OCI-LY7 (cell line): ENCODE measurements at regions not wholly inside any gene's neighbourhood (a gene's known extent, or its start where the extent isn't known, plus 50 kb on each side); places are given as distances from the start of the nearest gene placed in this dataset.

Source experiments
- BruUV-seq: library from RNA; stranded (reverse); fragments of 400-500 nt; replicated peaks from 2 replicates; lab custom pipeline; 2021; lab: Mats Ljungman, UMichigan
- CTCF ChIA-PET: fragments of 300-600 bp; sonication (Branson Sonifier 250); formaldehyde crosslinking; loops from one replicate; lab custom pipeline; 2022; ENCODE audit warnings: antibody characterized with exemption; ENCODE audit not compliant: unreplicated experiment; lab: Charles Lee
- POLR2A ChIA-PET: fragments of 300-600 bp; sonication (Branson Sonifier 250); formaldehyde crosslinking; loops from one replicate; lab custom pipeline; 2022; ENCODE audit warnings: antibody characterized with exemption; lab: Charles Lee
- DNase-seq: peaks from one replicate; pipeline ENCODE4 v3.0.0-alpha.2; 2015; ENCODE audit warnings: low spot score
- H2AFZ ChIP-seq: fragments of 200-600 bp; sonication (generic), shearing (Covaris generic); 2 replicates; pipeline ENCODE4 v1.6.1; 2014; ENCODE audit warnings: mild to moderate bottlenecking, antibody characterized with exemption, low read length, moderate library complexity
- H3K27ac ChIP-seq: fragments of 200-600 bp; sonication (generic); 2 replicates; pipeline ENCODE4 v1.5.1; 2014; ENCODE audit warnings: mixed run types, low read depth, mild to moderate bottlenecking, moderate library complexity, low read length, inconsistent platforms; ENCODE audit not compliant: poor library complexity, severe bottlenecking
- H3K36me3 ChIP-seq: fragments of 200-600 bp; sonication (generic); 2 replicates; pipeline ENCODE4 v1.6.1; 2014; ENCODE audit warnings: mild to moderate bottlenecking, antibody characterized with exemption, low read length, moderate library complexity, mixed read lengths; ENCODE audit not compliant: insufficient read depth
- H3K4me1 ChIP-seq: fragments of 200-600 bp; sonication (generic); 2 replicates; pipeline ENCODE4 v1.5.1; 2014; ENCODE audit warnings: mild to moderate bottlenecking, low read length; ENCODE audit not compliant: insufficient read depth, poor library complexity, severe bottlenecking
- H3K4me2 ChIP-seq: fragments of 200-600 bp; sonication (generic); 2 replicates; pipeline ENCODE4 v1.6.1; 2014; ENCODE audit warnings: mild to moderate bottlenecking, low read length
- H3K4me3 ChIP-seq: fragments of 200-600 bp; sonication (generic); 2 replicates; pipeline ENCODE4 v1.5.1; 2014; ENCODE audit warnings: mild to moderate bottlenecking, low read depth, low read length; ENCODE audit not compliant: poor library complexity, severe bottlenecking
- H3K79me2 ChIP-seq: fragments of 200-600 bp; sonication (generic); 2 replicates; pipeline ENCODE4 v1.6.1; 2016; ENCODE audit warnings: low read depth, mild to moderate bottlenecking, low read length, moderate library complexity, mixed read lengths; ENCODE audit not compliant: insufficient read depth
- H3K9me2 ChIP-seq: fragments of 200-600 bp; sonication (generic); 2 replicates; pipeline ENCODE4 v1.6.1; 2016; ENCODE audit warnings: mild to moderate bottlenecking, low read length, mixed read lengths; ENCODE audit not compliant: insufficient read depth
- H3K9me3 ChIP-seq: fragments of 200-600 bp; sonication (generic); 2 replicates; pipeline ENCODE4 v1.6.1; 2014; ENCODE audit warnings: mild to moderate bottlenecking, mixed run types, low read length, mixed read lengths
- H4K20me1 ChIP-seq: fragments of 200-600 bp; sonication (generic); 2 replicates; pipeline ENCODE4 v1.6.1; 2014; ENCODE audit warnings: mild to moderate bottlenecking, antibody characterized with exemption, low read length, moderate library complexity, mixed read lengths; ENCODE audit not compliant: insufficient read depth
- CTCF ChIP-seq: fragments of 200-600 bp; sonication (generic); conservative IDR thresholded peaks from 2 replicates; pipeline ENCODE4 v1.5.1; 2014; ENCODE audit warnings: mild to moderate bottlenecking, antibody characterized with exemption, low read length, moderate library complexity, mixed read lengths
- EZH2phosphoT487 ChIP-seq: fragments of 200-600 bp; sonication (generic); IDR thresholded peaks from 2 replicates; pipeline ENCODE4 v1.6.1; 2018; ENCODE audit warnings: low read depth, borderline replicate concordance, mild to moderate bottlenecking, mixed run types, antibody characterized with exemption, low read length, moderate library complexity, mixed read lengths
- intact Hi-C: fragments of 100-400 bp; cut with micrococcal nuclease; formaldehyde crosslinking; loops from one replicate; pipeline ENCODE4 v1.10.0; 2022; ENCODE audit not compliant: unreplicated experiment

DNA sequence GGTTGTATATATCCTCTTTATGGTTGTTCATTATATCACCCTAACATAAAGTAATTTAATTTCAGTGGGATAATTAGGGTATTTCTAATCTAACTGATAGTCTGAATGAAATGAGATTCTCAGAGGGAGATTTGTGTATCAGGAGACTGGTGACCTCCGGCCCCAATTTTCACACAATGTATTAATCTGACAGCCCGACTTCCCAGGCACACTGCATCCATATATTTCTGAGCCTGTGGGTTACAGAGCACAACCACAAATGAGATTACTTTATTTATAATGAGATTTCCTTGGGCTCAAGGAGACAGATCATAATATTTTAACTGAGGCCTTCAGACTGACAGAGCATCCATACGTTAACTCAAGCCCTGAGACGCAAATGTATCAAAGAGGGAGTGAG lies 125.9 kb downstream of the RCN1 start:
- H3K4me3 ChIP-seq, result no peak overlapping the region
- H2AFZ ChIP-seq, result no peak overlapping the region
- no peak overlapping the region for H3K4me2 ChIP-seq
- POLR2A ChIA-PET, result no interaction called here
- intact Hi-C loops, result no loop called here
- no TSS peak for BruUV-seq
- no peaks in the 10 kb centered on the region for H3K79me2 ChIP-seq
- H3K9me2 ChIP-seq, result no peaks in the 10 kb centered on the region
- CTCF ChIA-PET, result no interaction called here
- H3K9me3 ChIP-seq, result no peaks in the 10 kb centered on the region
- H3K27ac ChIP-seq, result no peak overlapping the region
- no peaks in the 10 kb centered on the region for H4K20me1 ChIP-seq
- DNase-seq, result no peak
- H3K4me1 ChIP-seq, result no peaks in the 10 kb centered on the region
- no peak for TF ChIP-seq CTCF
- TF ChIP-seq EZH2phosphoT487, result no peak
- no peaks in the 10 kb centered on the region for H3K36me3 ChIP-seq

- Histone ChIP-seq H3K79me2 (no peaks in the 10 kb centered on the region), H3K4me3 (no peak overlapping the region), H3K9me2 (no peaks in the 10 kb centered on the region), H2AFZ (no peak overlapping the region), H3K9me3 (no peaks in the 10 kb centered on the region), H3K4me2 (no peak overlapping the region), H4K20me1 (no peaks in the 10 kb centered on the region), H3K4me1 (no peaks in the 10 kb centered on the region), H3K27ac (no peak overlapping the region), H3K36me3 (no peaks in the 10 kb centered on the region)
- POLR2A ChIA-PET, result no interaction called here
- DNase-seq, result no peak
- intact Hi-C loops, result no loop called here
- TF ChIP-seq EZH2phosphoT487, result no peak
- TF ChIP-seq CTCF, result no peak
- no TSS peak for BruUV-seq
- CTCF ChIA-PET, result no interaction called here
These were observed 128.4 kb downstream of the RCN1 start for GRCh38 chr11:32219320-32219719.

- POLR2A ChIA-PET, result no interaction called here
These were observed 130.7 kb downstream of the RCN1 start for GRCh38 chr11:32221476-32222032.

More at GRCh38 chr11:32221476-32222032, 130.7 kb downstream of the RCN1 start:
- Histone ChIP-seq H3K4me2 (no peak overlapping the region), H3K36me3 (no peaks in the 10 kb centered on the region), H2AFZ (no peak overlapping the region), H3K4me3 (no peak overlapping the region), H3K9me3 (no peaks in the 10 kb centered on the region), H3K27ac (no peak overlapping the region), H3K4me1 (no peaks in the 10 kb centered on the region), H3K9me2 (no peaks in the 10 kb centered on the region), H4K20me1 (no peaks in the 10 kb centered on the region), H3K79me2 (no peaks in the 10 kb centered on the region)
- CTCF ChIA-PET, result no interaction called here
- no peak for TF ChIP-seq CTCF
- no peak for TF ChIP-seq EZH2phosphoT487
- no peak for DNase-seq
- BruUV-seq, result no TSS peak
- intact Hi-C loops, result no loop called here
